ENCODE measurements at regions not wholly inside any gene's neighbourhood (a gene's known extent, or its start where the extent isn't known, plus 50 kb on each side); places are given as distances from the start of the nearest gene placed in this dataset.

DNA sequence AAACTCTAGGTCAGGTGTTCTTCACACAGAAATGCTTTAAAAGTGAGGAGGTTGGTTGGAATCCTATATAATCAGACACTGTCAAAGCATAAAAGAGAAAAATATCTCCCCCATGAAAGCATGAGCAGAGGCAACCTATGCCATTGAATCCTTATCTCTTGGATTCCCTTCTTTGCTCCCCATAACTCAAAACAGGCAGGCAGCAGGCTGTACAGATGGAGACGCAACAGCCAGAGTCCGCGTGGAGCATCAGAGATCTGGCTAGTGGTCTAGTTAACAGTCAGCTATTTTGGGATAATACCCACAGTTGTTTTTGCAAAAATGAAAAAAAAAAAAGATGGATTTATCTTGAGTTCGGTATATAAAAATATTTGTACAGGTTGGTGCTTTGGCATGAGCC, 490.0 kb upstream of the TENM3 start:
- H3K36me3 ChIP-seq: no peaks in the 10 kb centered on the region
- WGBS, 4 donors: 71 to 86% (median 80%) methylated on average over 4 of the region's 4 CpGs
- no peaks in the 10 kb centered on the region for H3K27me3 ChIP-seq
- H3K27ac ChIP-seq: no peak overlapping the region
- H3K4me3 ChIP-seq: no peak overlapping the region
- TF ChIP-seq POLR2A (IDR thresholded peaks at IDR 0.05): no peak
- TF ChIP-seq, protein P1, sequence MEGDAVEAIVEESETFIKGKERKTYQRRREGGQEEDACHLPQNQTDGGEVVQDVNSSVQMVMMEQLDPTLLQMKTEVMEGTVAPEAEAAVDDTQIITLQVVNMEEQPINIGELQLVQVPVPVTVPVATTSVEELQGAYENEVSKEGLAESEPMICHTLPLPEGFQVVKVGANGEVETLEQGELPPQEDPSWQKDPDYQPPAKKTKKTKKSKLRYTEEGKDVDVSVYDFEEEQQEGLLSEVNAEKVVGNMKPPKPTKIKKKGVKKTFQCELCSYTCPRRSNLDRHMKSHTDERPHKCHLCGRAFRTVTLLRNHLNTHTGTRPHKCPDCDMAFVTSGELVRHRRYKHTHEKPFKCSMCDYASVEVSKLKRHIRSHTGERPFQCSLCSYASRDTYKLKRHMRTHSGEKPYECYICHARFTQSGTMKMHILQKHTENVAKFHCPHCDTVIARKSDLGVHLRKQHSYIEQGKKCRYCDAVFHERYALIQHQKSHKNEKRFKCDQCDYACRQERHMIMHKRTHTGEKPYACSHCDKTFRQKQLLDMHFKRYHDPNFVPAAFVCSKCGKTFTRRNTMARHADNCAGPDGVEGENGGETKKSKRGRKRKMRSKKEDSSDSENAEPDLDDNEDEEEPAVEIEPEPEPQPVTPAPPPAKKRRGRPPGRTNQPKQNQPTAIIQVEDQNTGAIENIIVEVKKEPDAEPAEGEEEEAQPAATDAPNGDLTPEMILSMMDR (IDR thresholded peaks at IDR 0.05): no peak
- intact Hi-C loops (cut with DNase I): no loop called here
- DNase-seq (no peak), ATAC-seq (no peak)
- H3K9me3 ChIP-seq: no peaks in the 10 kb centered on the region
- H3K4me1 ChIP-seq: no peaks in the 10 kb centered on the region

DNA sequence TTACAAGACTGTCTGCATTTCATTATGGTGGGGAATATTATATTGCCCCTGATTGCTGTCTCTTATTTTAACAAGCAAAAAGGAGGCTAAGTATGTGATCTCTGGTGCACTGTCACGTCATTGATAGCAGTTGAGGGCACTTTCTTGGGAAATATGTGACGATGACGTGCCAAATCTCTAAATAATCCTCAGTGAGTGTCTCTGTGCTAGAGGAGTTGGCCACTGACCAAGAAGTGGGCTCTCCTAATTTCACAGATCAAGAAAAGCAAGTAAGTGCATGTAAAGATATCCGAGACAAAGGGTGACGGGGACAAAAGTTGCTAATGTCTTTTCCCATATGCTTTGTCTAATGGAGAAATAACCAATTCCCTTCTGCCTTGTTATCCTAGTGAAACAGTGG, 487.4 kb upstream of the TENM3 start:
- 58 to 71% (median 65%) methylated on average over 5 of the region's 5 CpGs for WGBS, 4 donors
- DNase-seq (no peak), ATAC-seq (no peak)
- Histone ChIP-seq H3K4me3 (no peak overlapping the region), H3K4me1 (no peaks in the 10 kb centered on the region), H3K27ac (no peak overlapping the region), H3K27me3 (no peaks in the 10 kb centered on the region), H3K36me3 (no peaks in the 10 kb centered on the region), H3K9me3 (no peaks in the 10 kb centered on the region)
- intact Hi-C loops (cut with DNase I): no loop called here
- TF ChIP-seq, protein P1 (IDR thresholded peaks at IDR 0.05): no peak
- no peak for TF ChIP-seq POLR2A (IDR thresholded peaks at IDR 0.05)

DNA sequence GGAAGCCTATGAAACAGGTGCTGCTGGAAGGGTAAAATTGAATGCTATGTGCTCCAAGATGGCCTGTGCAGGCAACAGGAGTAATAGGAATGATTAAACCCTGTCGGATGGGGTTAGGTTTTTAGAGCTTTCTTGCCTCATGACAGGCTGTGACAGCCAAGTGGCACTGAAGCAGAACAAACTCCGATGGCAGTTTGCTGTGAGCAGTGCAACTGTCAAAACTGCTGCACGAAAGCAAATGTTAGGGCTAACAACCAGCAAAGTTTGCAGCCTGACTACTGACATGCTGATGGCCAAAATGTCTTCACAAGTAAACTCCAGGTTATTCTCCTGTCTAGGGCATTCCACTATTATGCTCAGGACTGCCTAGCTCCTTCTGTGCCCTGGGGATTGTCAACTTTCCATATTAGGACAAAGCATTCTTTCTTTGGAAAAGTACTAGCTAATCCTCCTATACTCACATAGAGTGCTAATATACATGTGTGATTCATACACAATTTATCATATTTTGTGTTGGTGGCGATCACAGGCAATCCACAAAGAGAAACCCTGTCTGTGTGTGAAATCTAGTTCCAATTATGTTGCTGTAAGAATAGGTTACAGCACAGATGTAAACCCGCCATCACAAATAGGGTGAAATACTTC, 486.6 kb upstream of the TENM3 start:
- H3K36me3 ChIP-seq: no peaks in the 10 kb centered on the region
- no peaks in the 10 kb centered on the region for H3K4me1 ChIP-seq
- no peak for DNase-seq
- 59 to 72% (median 67%) methylated on average over 5 of the region's 5 CpGs for WGBS, 4 donors
- no peaks in the 10 kb centered on the region for H3K27me3 ChIP-seq
- intact Hi-C loops (cut with DNase I): no loop called here
- ATAC-seq: no peak
- no peak overlapping the region for H3K4me3 ChIP-seq
- TF ChIP-seq POLR2A (IDR thresholded peaks at IDR 0.05): no peak
- TF ChIP-seq, protein P1 (IDR thresholded peaks at IDR 0.05): no peak
- no peak overlapping the region for H3K27ac ChIP-seq
- H3K9me3 ChIP-seq: no peaks in the 10 kb centered on the region

DNA sequence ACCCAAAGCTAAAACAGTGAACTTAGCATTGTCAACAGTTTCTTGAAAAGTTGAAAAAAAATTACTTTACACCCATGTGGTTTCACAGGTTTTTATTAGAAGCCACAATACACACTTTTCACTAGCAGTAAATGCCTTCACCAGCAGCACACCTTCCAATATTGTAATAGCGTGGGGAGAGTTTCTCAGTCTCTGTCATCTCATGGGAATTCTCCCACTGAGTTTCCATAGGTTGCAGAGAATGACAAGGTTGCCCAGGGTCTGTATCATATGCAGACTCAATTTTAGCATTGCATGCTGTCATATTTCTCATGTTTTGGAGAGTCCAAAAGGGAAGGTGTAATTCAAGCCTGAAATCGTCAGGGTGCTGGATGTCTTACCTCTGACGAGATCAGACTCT, 486.1 kb upstream of the TENM3 start:
- no peak for ATAC-seq
- intact Hi-C loops (cut with DNase I): no loop called here
- Histone ChIP-seq H3K4me3 (no peak overlapping the region), H3K36me3 (no peaks in the 10 kb centered on the region), H3K4me1 (no peaks in the 10 kb centered on the region), H3K27ac (no peak overlapping the region), H3K27me3 (no peaks in the 10 kb centered on the region), H3K9me3 (no peaks in the 10 kb centered on the region)
- no peak for TF ChIP-seq POLR2A (IDR thresholded peaks at IDR 0.05)
- TF ChIP-seq, protein P1 (IDR thresholded peaks at IDR 0.05): no peak
- 64 to 78% (median 75%) methylated on average over 3 of the region's 3 CpGs for WGBS, 4 donors
- DNase-seq: no peak

Measured in heart left ventricle (tissue), 16 donors.